Caki2 (cell line): ENCODE measurements at regions not wholly inside any gene's neighbourhood (a gene's known extent, or its start where the extent isn't known, plus 50 kb on each side); places are given as distances from the start of the nearest gene placed in this dataset.

ENCODE experiments used
- DNase-seq: peaks from one replicate; pipeline ENCODE4 v3.0.0-alpha.2; 2015; ENCODE audit warnings: low read depth
- in situ Hi-C: cut with HindIII; loops from 2 replicates; pipeline ENCODE4 v1.10.0; 2016; ENCODE audit warnings: low sequenced_read_pairs, low pct_unique_long_range_greater_than_20kb, mixed read lengths

DNA sequence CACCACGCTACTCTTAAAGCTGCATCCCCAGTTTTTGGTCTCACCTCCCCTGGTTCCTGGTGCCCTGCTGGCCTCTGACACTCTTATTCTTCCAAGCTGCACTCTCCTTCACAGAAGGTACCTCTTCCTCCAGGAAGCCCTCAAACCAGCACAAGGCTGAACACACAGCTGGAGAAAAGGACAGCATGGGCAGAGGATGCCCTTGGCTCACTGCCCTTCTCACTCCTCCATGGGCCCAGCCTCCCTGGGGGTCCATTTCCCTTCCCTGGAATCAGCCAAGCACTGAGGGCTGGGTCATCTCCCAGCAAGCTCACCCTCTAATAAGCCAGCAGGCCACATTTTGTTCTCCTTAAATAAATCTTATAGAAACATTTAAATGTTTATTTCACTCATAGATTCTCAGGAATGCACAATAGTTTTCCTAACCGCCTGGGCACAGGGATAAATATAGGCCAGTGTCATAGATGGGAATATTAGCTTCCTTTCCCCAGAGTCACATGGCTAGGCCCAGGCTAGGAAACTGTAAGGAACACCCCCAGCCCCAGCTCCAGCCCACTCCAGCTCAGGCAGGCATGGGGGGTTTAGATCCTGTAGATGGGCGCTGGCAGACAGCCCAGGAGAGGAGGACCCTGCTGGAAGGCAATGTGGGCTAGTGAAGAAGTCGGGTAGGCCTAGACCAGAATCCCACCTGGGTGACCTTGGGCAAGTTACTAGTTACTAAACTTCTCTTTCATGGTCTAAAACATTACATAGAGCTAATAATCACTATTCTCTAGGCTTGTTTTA is 51.5 kb downstream of the IRAG1 start:
- DNase-seq, result no peak
- in situ Hi-C loops, result no loop called here

DNA sequence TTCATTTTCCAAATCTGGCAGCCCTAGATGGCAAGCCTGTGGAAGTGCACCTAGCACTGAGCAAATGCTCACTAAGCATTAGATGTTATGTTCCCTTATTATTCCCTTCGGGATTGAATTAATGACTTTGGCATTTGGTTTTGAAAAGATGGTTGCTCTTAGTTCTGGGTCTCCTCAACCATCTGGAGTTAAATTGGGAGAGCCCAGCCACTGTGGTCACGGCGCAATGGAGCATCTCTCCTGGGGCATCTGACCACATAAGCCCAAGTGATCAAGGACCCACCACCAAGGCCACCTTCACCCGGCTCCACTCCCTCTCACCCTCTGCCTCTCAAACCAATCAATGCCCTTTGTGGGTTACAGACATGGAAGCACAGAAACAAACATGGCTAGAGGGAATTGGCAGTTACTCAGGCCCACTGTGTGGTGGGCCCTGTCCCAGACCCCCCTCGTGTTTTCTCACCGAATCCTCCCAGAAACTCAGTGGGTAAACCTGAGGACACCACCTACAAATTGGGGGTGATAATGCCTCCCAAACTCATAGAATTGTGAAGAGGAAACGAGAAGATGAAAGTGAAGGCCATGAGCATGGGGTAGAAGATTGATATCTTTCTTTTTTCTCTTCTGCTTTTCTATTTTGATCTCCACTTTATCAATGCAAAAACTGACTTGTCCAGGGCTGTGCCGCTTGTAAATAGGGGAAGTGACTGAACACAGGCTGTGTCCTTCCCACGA is 52.2 kb downstream of the IRAG1 start:
- in situ Hi-C loops, result no loop called here
- DNase-seq, result no peak

DNA sequence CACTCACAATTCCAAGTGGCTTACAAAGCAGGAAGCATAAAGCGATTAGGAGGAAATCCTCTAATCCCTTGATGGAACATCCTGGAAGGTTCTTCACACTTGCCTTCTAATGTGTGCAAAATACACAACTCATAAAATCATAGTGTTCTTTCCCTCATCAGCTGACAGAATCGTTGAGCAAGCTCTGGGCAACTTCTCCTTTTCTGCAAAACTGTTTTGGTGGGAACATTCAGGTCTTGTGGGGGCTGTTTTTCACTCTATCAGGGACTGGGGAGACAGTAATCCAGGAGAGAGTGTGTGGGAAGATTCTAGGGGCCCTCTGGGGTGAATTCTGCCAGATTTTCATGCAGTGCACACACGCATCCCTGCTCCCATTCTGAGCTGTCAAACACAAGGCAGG is 53.2 kb downstream of the IRAG1 start:
- in situ Hi-C loops, result no loop called here
- DNase-seq, result no peak

DNA sequence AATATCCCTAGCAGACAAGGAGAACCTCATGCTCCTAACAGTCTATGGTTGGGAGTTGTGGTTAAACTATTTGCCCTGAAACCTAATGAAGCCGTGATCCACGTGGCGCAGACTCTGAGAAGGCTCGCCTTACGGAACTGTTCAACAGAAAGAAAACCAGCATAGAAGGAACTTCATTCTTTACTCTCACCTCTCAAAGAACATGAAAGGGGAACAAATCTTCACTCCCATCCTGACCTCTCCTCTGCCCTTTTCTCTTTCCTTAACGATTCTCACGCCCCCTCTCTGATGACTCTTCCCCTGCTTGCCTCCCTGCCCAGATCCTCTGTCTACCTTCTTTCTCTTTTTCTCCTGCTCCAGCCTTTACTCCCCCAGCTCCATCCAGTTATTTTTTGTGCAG is 54.2 kb downstream of the IRAG1 start:
- DNase-seq, result no peak
- in situ Hi-C loops, result no loop called here

DNA sequence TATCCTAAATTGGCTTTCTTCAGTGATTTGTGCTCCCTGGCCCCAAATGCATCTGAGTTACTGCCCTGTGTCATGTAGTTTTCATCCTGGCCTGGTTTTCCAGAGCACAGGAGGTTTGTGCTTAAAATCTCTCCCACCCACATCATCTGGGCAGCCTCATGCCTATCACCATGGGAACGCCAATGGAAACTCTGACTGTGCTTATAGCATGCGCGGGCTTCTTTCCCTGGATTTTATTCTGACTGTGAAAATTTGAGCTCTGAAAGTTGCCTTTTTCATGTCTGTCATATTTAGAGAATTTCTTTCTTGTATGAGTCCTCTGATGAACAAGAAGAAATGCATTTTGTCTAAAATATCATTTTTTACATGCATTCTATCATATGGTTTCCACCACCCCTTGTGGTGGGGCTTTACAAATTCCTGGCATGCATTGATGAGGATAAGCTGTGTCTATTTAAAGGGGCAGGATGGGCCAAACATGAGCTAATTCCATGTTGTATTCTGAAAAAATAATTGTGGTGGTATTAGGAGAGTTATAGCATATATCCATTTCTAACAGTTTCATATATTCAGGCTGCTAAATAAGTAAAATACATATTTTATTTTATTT is 55.1 kb downstream of the IRAG1 start:
- DNase-seq, result no peak
- in situ Hi-C loops, result no loop called here

DNA sequence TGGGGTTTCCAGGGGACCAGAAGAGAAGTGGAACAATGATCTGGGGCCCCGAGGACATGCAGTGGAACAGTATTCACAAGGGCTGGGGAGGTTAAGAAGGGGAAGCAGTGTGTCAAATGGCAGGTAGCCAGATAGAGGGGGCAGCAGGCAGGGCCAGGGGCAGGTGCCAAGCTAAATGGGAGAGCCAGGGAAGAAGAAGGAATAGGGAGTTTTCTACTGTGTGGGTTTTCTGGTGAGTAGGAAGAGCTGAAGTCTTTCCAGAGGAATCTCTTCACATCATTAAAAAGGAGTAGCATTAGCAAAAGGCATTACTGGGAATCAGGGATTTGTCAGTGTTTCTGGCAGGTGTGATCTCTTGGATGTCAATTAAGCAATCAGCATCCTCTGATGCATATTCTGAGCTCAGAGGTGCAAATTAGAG is 55.8 kb downstream of the IRAG1 start:
- in situ Hi-C loops, result no loop called here
- no peak for DNase-seq

DNA sequence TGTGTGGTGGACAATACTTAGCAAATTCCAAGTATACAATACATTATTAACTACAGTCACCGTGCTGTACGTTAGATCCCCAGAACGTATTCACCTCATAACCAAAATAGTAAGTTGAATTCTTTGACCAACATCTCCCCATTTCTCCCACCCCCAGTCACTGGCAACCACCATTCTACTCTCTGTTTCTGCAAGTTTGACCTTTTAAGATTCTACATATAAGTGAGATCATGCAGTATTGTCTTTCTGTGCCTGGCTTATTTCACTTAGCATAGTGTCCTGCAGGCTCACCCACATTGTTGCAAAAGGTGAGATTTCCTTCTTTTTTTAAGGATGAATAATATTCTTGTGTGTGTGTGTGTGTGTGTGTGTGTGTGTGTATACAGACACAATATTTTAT is 59.1 kb downstream of the IRAG1 start:
- no peak for DNase-seq
- in situ Hi-C loops, result no loop called here

DNA sequence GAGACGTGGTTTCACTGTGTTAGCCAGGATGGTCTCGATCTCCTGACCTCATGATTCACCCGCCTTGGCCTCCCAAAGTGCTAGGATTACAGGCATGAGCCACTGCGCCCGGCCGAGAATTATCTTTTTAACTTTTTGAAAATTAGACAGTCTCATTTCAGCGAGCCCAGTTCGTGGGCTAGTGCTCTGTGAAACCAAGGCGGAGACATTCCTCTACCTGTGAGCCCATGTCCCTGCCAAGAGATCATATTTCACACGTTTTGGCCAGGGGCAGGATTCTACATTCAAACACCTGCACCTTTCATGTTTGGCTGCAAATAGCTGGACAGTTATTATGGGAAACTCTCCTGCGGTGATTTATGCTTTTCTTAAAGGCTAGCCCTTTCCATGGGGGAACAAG is 60.3 kb downstream of the IRAG1 start:
- no peak for DNase-seq
- in situ Hi-C loops, result no loop called here

DNA sequence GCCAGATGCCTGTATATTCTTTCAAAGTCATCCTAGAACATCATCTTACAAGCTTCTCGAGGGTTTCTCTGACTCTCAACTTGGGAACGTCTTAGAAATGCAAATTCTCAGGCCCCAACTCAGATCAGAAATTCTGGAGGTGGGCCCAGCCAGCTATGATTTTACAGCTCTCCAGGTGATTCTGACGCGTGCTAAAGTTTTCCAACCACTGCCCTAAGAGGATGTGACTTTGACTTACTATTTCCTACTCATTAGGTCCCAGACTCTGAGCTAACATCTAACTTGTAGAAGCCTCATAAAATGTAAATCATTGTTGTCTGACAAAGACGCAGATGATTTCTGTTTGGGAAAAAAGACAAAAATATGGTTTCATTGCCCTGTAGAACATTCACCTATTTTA is 61.1 kb downstream of the IRAG1 start:
- in situ Hi-C loops, result no loop called here
- no peak for DNase-seq

DNA sequence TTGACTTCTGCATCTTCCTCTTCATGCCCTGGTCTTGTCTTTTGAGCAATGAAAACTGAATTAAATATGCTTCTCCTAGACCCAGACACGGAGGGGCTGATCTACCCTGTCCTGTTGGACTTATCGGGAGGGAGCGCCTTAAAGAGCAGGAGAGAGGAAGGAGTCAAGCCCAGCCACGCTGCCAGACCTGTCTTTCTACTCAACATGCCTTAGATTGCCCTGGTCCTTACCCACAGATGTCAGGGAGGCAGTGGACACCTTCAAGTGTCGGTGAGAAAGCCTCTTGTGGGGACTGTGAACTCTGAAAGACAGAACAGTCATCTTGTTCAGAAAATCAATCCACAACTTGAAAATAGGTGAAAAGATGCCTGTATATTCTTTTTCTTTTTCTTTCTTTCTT is 61.8 kb downstream of the IRAG1 start:
- in situ Hi-C loops, result no loop called here
- DNase-seq, result no peak

DNA sequence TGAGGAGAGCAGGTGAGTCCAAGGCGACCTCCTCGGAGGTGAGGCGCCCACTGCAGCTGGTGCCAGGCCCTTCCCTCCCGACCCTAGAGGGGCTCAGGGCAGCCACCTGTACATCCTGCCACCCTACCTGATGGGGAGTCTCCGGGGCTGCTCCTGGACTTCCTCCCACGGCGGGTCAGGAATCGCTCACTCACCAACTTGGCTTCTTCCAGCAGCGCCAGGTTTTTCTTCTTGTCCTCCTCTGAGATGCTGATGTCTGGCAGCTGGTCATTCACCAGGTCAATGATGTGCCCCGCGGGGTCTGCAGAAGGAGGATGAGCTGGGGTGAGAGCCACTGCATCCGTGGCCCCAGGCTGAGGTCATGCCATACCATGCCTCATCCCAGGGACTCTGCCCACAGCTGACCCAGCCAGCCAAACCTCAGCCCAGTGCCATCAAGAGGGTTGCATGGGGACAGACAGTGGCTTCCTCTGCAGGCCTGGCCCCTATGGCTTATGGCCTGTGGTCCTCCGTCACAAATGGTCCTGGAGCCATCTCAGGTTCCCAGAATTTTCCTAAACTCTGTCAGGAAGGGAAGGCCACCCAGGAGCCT is 61.0 kb upstream of the LYVE1 start:
- DNase-seq, result no peak
- in situ Hi-C loops, result no loop called here

DNA sequence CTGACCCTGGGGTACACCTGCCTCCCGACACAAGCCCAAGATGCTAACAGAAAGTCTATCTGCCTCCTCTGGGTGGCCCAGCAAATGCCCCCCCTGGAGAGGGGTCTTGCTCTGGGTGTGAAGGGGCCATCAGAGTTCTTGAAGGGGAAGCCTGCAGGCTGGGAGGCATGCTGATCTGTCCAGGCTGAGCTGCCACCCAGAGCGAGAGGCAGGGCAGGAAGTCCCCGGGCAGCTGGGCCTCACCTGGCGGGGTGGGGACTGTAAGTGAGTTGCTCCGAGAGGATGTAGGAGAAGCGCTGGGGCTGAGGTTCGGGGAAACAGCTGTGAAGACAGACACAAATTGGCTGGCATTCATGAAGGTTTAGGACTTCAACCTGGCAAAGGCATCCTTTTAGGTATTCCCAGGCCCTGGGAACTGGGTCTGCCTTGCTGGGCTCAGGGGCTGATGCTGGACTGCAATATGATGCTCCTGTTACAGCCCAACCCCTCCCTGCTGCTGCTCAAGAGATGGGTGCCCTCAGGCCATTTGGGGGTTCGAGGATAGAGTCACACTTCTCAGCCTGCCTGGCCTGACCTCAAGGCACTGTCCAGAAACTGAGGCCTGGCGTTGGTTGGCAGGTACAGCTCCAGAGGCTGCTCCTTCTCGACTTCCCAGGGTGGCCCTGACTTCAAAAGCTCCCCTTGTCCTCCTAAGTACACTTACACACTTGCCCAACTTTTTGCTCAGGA is 60.2 kb upstream of the LYVE1 start:
- in situ Hi-C loops, result no loop called here
- no peak for DNase-seq

DNA sequence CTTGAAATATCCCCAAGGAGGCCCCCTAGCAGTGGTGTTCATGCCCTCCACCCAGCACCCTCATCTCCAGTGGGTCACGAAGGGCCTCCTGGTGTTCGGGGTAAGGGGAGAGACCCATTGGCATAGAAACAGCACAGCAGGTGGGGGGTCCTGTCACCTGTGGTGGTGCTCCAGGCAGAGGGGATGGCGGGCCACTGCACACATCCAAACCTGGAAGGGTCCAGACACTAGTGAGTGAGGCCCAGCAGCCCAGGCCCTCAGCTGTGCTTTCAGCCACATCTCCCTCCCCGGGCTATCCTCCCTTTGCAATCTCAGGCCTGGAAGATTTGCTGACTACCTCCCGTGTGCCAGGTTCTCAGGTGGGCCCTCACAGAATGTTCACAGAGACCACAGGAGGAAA is 59.4 kb upstream of the LYVE1 start:
- DNase-seq, result no peak
- in situ Hi-C loops, result no loop called here

DNA sequence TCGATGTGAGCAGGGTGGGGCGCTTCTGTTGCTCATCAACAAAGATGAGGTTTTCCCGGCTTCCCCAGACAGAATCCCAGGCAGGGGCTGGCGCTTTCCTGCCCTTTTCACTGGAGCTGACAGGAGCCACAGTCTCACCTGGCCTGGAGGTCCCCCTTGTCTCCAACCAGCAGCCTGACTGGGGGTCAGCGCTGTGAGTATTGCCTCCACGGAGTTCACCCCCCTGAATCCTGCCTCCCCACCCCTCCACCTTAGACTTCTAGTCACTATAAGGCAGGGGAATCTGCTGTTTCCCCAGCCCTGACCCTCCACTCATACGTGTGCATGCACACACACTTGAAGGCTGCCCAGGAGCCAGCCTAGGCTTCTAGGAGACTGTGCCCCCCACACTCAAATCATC is 58.8 kb upstream of the LYVE1 start:
- in situ Hi-C loops, result no loop called here
- no peak for DNase-seq

DNA sequence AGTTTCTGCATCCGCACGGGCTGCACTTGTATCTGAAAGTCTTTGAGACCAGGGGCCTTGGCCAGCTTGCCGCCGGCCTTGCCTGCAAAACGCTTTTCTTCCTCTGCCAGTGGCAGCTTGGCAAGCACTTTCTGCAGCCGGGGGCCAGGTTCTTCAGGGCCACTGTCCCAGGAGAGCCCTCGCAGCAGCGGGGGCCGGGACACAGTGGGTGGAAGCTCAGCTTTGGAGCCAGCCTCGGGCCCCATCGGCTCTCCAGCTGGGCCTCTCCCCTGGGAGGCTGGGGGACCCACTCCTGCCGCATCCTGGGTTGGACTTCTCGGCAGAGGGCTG is 57.5 kb upstream of the LYVE1 start:
- in situ Hi-C loops, result no loop called here
- no peak for DNase-seq

DNA sequence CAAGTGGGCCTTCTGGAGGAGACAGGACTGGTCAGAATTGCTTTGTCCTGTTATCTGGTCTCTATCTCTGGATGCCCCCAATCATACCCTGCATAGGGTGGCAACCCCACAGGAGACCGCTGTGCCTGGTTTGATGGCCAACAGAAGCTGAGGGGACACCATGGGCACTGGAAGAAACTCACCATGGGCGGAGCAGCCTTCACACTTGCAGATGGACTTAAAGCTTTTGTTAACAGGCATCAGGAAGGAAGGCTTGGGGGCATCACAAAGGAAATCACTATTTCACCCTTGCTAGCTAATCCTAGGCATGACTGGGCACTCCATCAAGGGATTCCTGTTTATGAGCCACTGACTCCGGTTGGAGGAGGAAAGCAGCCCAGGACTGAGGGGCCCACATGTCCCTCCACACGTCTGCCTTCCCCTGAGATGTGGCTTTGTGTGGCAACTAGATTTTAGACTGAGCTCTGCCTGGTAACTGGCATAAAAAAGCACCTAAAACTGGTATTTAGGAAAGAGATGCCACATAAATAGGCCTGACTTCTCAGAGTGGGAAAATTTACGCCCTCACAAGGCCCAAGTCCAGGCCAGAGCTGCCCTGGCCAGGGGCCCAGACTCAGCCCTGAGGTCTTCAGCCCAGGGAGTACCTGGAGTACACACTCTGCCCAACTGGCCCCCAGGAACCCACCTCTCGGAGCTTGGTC is 57.0 kb upstream of the LYVE1 start:
- DNase-seq, result no peak
- in situ Hi-C loops, result no loop called here

DNA sequence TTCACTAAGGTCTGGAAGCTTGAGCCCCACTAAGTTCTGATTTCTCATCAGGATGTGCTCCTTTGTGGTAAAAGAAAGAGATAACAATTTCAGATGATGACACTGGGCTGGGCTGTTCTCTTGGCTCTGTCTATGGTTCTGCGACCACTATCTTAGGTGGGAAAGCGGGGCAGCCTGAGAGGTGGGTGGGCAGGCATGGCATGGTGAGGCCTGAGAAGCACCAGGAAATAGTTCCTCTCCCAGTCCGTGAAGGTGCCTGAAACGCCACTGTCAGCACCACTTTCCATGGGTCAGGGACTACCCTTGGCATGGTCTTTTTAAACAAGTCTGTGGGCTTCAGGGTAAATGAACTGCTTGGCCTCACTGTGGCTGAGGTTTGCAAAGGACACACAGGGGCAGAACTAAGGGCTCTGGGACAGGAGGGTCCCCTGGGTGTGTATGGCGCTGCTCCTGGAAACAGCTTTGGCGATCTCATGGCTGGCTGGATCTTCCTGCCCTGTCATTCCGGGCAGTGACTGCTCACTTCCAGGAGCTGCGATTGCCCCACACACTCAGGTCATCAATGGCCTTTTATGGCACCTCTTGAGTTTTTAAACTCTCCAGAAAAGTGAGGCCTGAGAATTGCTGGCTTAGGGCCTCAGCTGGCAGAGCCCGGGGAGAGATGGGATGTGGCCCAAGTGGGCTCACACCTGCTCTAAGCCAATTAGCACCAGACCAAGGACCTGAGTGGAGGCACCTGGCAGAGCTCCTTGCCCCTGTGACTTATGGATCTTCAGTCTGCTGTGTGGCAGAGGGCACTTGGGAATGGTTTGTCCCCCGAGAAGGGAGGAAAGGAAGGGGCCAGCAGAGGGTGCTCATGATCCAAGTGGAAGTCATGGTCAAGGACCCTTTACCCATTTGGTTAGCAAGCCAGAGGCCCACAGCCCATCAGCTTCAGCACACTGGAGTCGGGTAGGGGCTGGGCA is 55.6 kb upstream of the LYVE1 start:
- peak; percentile 26 for DNase-seq
- in situ Hi-C loops, result no loop called here
